Endodermal cell (in vitro differentiated cells): ENCODE measurements at regions not wholly inside any gene's neighbourhood (a gene's known extent, or its start where the extent isn't known, plus 50 kb on each side); places are given as distances from the start of the nearest gene placed in this dataset.

ENCODE experiments used
- DNase-seq: peaks from one replicate; pipeline ENCODE4 v3.0.0-alpha.2; 2017
- H3K27ac ChIP-seq: 2 replicates; pipeline ENCODE4 v1.5.1; 2013; ENCODE audit warnings: mild to moderate bottlenecking, low read depth, low read length, moderate library complexity
- H3K27me3 ChIP-seq: 2 replicates; pipeline ENCODE4 v1.6.1; 2013; ENCODE audit warnings: mild to moderate bottlenecking, low read length, moderate library complexity; ENCODE audit not compliant: insufficient read depth, control insufficient read depth, poor library complexity, severe bottlenecking
- H3K36me3 ChIP-seq: 2 replicates; pipeline ENCODE4 v1.7.0; 2013; ENCODE audit warnings: mild to moderate bottlenecking, low read length, moderate library complexity; ENCODE audit not compliant: control insufficient read depth, insufficient read depth
- H3K4me1 ChIP-seq: one replicate; pipeline ENCODE4 v1.7.0; 2013; ENCODE audit warnings: low read length; ENCODE audit not compliant: control insufficient read depth, insufficient read depth
- H3K4me3 ChIP-seq: 2 replicates; pipeline ENCODE4 v1.5.1; 2013; ENCODE audit warnings: mild to moderate bottlenecking, low read length, moderate library complexity
- H3K9ac ChIP-seq: 2 replicates; pipeline ENCODE4 v1.6.1; 2013; ENCODE audit warnings: mild to moderate bottlenecking, low read length, moderate library complexity; ENCODE audit not compliant: poor library complexity, severe bottlenecking; ENCODE audit errors: extremely low read depth
- H3K9me3 ChIP-seq: 2 replicates; pipeline ENCODE4 v1.6.1; 2013; ENCODE audit warnings: mild to moderate bottlenecking, low read length, moderate library complexity; ENCODE audit not compliant: control insufficient read depth
- H3K27ac Mint-ChIP-seq: 2 replicates; pipeline ENCODE4 v1.8.0; 2020; ENCODE audit warnings: mixed read lengths
- H3K27me3 Mint-ChIP-seq: 2 replicates; pipeline ENCODE4 v1.8.0; 2021; ENCODE audit warnings: mild to moderate bottlenecking, mixed read lengths; ENCODE audit not compliant: insufficient read depth
- H3K36me3 Mint-ChIP-seq: 2 replicates; pipeline ENCODE4 v1.8.0; 2020; ENCODE audit warnings: low read depth, mixed read lengths
- H3K4me1 Mint-ChIP-seq: 2 replicates; pipeline ENCODE4 v1.8.0; 2020; ENCODE audit warnings: mixed read lengths
- H3K4me3 Mint-ChIP-seq: 2 replicates; pipeline ENCODE4 v1.8.0; 2020; ENCODE audit warnings: mild to moderate bottlenecking, moderate library complexity, mixed read lengths
- H3K9me3 Mint-ChIP-seq: 2 replicates; pipeline ENCODE4 v1.8.0; 2020; ENCODE audit warnings: mild to moderate bottlenecking, mixed read lengths
- CTCF ChIP-seq: fragments of 200-600 bp; sonication (generic); conservative IDR thresholded peaks from 2 replicates; pipeline ENCODE4 v1.5.0; 2021; ENCODE audit warnings: antibody characterized with exemption, mild to moderate bottlenecking
- WGBS, 2 experiments: methylation state at CpG; one replicate each; pipeline versions ENCODE4 v1.1.5 to v1.1.7; 2013; ENCODE audit warnings: missing lambda C conversion rate in 2 of 2, mixed read lengths in 1 of 2; ENCODE audit not compliant: insufficient coverage in 1 of 2, insufficient read length in 1 of 2; 5-methylcytosine and 5-hydroxymethylcytosine counted together

- no peak overlapping the region for H3K4me3 ChIP-seq
- no peak overlapping the region for H3K27ac Mint-ChIP-seq
- H3K4me1 Mint-ChIP-seq = peaks cover 14% of the 10 kb centered on the region
- WGBS, 2 experiments = no CpG with 5 or more reads among the region's 1 CpG
- no peaks in the 10 kb centered on the region for H3K27me3 ChIP-seq
- DNase-seq = no peak
- H3K27ac ChIP-seq = no peak overlapping the region
- H3K9ac ChIP-seq = no peak overlapping the region
- no peaks in the 10 kb centered on the region for H3K4me1 ChIP-seq
- no peaks in the 10 kb centered on the region for H3K36me3 Mint-ChIP-seq
- H3K9me3 ChIP-seq = no peaks in the 10 kb centered on the region
- TF ChIP-seq CTCF = no peak
- no peak overlapping the region for H3K4me3 Mint-ChIP-seq
- no peaks in the 10 kb centered on the region for H3K27me3 Mint-ChIP-seq
- no peaks in the 10 kb centered on the region for H3K36me3 ChIP-seq
- no peaks in the 10 kb centered on the region for H3K9me3 Mint-ChIP-seq
These were observed 89.1 kb upstream of the ZNF827 start for GRCh38 chr4:146027761-146028160.

- Mint-ChIP-seq H3K4me3 (no peak overlapping the region), H3K4me1 (peaks cover 9% of the 10 kb centered on the region), H3K9me3 (no peaks in the 10 kb centered on the region), H3K36me3 (no peaks in the 10 kb centered on the region), H3K27ac (no peak overlapping the region), H3K27me3 (no peaks in the 10 kb centered on the region)
- no peak overlapping the region for H3K4me3 ChIP-seq
- DNase-seq = no peak
- no peaks in the 10 kb centered on the region for H3K9me3 ChIP-seq
- no peak for TF ChIP-seq CTCF
- H3K36me3 ChIP-seq = no peaks in the 10 kb centered on the region
- 71 to 91% methylated on average over 1 to 3 of the region's 3 CpGs for WGBS, 2 experiments
- H3K27ac ChIP-seq = no peak overlapping the region
- H3K27me3 ChIP-seq = no peaks in the 10 kb centered on the region
- H3K4me1 ChIP-seq = no peaks in the 10 kb centered on the region
- H3K9ac ChIP-seq = no peak overlapping the region
These were observed 84.8 kb upstream of the ZNF827 start for GRCh38 chr4:146023334-146023967.

GRCh38 chr4:146022541-146022940, 83.9 kb upstream of the ZNF827 start:
- H3K27me3 ChIP-seq = no peaks in the 10 kb centered on the region
- no peak overlapping the region for H3K27ac ChIP-seq
- Mint-ChIP-seq H3K36me3 (no peaks in the 10 kb centered on the region), H3K27me3 (no peaks in the 10 kb centered on the region), H3K4me1 (peaks cover 9% of the 10 kb centered on the region), H3K4me3 (no peak overlapping the region), H3K9me3 (no peaks in the 10 kb centered on the region), H3K27ac (no peak overlapping the region)
- H3K4me3 ChIP-seq = no peak overlapping the region
- no peak for DNase-seq
- H3K4me1 ChIP-seq = no peaks in the 10 kb centered on the region
- no peaks in the 10 kb centered on the region for H3K9me3 ChIP-seq
- no peak for TF ChIP-seq CTCF
- no peak overlapping the region for H3K9ac ChIP-seq
- H3K36me3 ChIP-seq = no peaks in the 10 kb centered on the region
